ENCODE measurements at regions not wholly inside any gene's neighbourhood (a gene's known extent, or its start where the extent isn't known, plus 50 kb on each side); places are given as distances from the start of the nearest gene placed in this dataset.

DNA sequence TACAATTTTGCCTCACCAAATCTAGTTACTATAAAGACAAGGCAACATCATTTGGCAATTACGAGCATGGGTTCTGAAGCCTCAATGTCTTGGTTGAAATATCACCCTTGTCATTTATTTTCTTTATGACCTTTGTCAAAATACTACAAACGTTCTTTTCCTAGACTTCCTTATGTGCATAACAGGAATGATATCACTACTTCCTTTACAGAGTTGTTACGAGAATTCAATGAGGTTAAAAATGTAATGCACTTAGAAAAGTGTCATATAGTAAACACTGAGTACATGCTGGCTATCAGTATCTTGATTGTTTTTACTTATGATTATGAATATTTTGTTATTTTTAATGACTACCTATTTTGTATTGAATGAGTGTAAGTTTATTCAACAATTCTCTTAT lies 640.9 kb upstream of the CCNG1 start:
- Histone ChIP-seq H3K4me2 (no peak overlapping the region), H3K4me1 (ENCODE audit: insufficient read depth) (no peaks in the 10 kb centered on the region), H3K27ac (no peak overlapping the region), H3K27me3 (no peaks in the 10 kb centered on the region), H4K20me1 (ENCODE audit: insufficient read depth, poor library complexity, severe bottlenecking) (no peaks in the 10 kb centered on the region), H3K79me2 (no peaks in the 10 kb centered on the region), H3K36me3 (replicated peaks; ENCODE audit: insufficient read depth, low read depth) (no peaks in the 10 kb centered on the region), H3K9me3 (ENCODE audit: low read depth) (no peaks in the 10 kb centered on the region), H2AFZ (no peak overlapping the region), H3K9me2 (replicated peaks; ENCODE audit: insufficient read depth) (no peaks in the 10 kb centered on the region), H3K4me3 (no peak overlapping the region)
- TF ChIP-seq CTCF (IDR thresholded peaks at IDR 0.05; ENCODE audit: poor library complexity): no peak
- TF ChIP-seq EZH2 (IDR thresholded peaks at IDR 0.05; ENCODE audit: borderline replicate concordance): no peak
- TF ChIP-seq EZH2phosphoT487 (IDR thresholded peaks at IDR 0.05; ENCODE audit: low read depth, severe bottlenecking, unreplicated experiment): no peak
- no peak for DNase-seq (ENCODE audit: low spot score)
- WGBS (ENCODE audit: low lambda C conversion rate, missing lambda C conversion rate): 67% methylated on average over 3 of the region's 3 CpGs

GRCh38 chr5:162800301-162800700 lies 637.1 kb upstream of the CCNG1 start:
- no peak for TF ChIP-seq EZH2 (IDR thresholded peaks at IDR 0.05; ENCODE audit: borderline replicate concordance)
- no peak for TF ChIP-seq EZH2phosphoT487 (IDR thresholded peaks at IDR 0.05; ENCODE audit: low read depth, severe bottlenecking, unreplicated experiment)
- no peak for TF ChIP-seq CTCF (IDR thresholded peaks at IDR 0.05; ENCODE audit: poor library complexity)
- 78% methylated on average over 1 of the region's 1 CpG for WGBS (ENCODE audit: low lambda C conversion rate, missing lambda C conversion rate)
- Histone ChIP-seq H3K27me3 (no peaks in the 10 kb centered on the region), H3K27ac (no peak overlapping the region), H3K79me2 (no peaks in the 10 kb centered on the region), H3K9me3 (ENCODE audit: low read depth) (no peaks in the 10 kb centered on the region), H3K9me2 (replicated peaks; ENCODE audit: insufficient read depth) (no peaks in the 10 kb centered on the region), H3K4me2 (no peak overlapping the region), H2AFZ (no peak overlapping the region), H3K36me3 (replicated peaks; ENCODE audit: insufficient read depth, low read depth) (no peaks in the 10 kb centered on the region), H3K4me1 (ENCODE audit: insufficient read depth) (no peaks in the 10 kb centered on the region), H3K4me3 (no peak overlapping the region), H4K20me1 (ENCODE audit: insufficient read depth, poor library complexity, severe bottlenecking) (no peaks in the 10 kb centered on the region)
- no peak for DNase-seq (ENCODE audit: low spot score)

DNA sequence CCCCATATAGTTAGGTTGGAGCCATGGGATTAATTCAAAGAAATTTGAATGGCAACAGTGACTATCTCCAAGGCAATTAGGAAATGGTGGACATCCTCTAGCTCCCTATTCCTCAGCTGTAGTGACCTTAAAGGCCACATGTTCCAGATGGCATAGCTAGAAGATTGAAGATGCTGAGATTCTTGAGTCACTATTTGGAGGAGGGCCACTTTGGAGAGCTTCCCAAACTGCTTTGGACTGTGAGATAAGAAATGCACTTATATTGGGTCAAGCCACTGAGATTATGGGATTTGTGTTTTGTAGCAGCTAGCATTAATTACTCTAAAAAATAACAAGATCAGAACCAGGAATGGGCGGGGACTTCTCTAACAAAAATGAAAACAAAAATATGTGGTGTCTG lies 636.2 kb upstream of the CCNG1 start:
- Histone ChIP-seq H3K27me3 (no peaks in the 10 kb centered on the region), H3K27ac (no peak overlapping the region), H3K36me3 (replicated peaks; ENCODE audit: insufficient read depth, low read depth) (no peaks in the 10 kb centered on the region), H3K9me3 (ENCODE audit: low read depth) (no peaks in the 10 kb centered on the region), H3K4me2 (no peak overlapping the region), H3K79me2 (no peaks in the 10 kb centered on the region), H3K4me1 (ENCODE audit: insufficient read depth) (no peaks in the 10 kb centered on the region), H2AFZ (no peak overlapping the region), H3K4me3 (no peak overlapping the region), H3K9me2 (replicated peaks; ENCODE audit: insufficient read depth) (no peaks in the 10 kb centered on the region), H4K20me1 (ENCODE audit: insufficient read depth, poor library complexity, severe bottlenecking) (no peaks in the 10 kb centered on the region)
- 68% methylated on average over 1 of the region's 1 CpG for WGBS (ENCODE audit: low lambda C conversion rate, missing lambda C conversion rate)
- TF ChIP-seq CTCF (IDR thresholded peaks at IDR 0.05; ENCODE audit: poor library complexity): no peak
- TF ChIP-seq EZH2phosphoT487 (IDR thresholded peaks at IDR 0.05; ENCODE audit: low read depth, severe bottlenecking, unreplicated experiment): no peak
- no peak for TF ChIP-seq EZH2 (IDR thresholded peaks at IDR 0.05; ENCODE audit: borderline replicate concordance)
- no peak for DNase-seq (ENCODE audit: low spot score)

- H3K27me3 ChIP-seq: no peaks in the 10 kb centered on the region
- H2AFZ ChIP-seq: no peak overlapping the region
- H3K9me3 ChIP-seq (ENCODE audit: low read depth): no peaks in the 10 kb centered on the region
- DNase-seq (ENCODE audit: low spot score): no peak
- 67% methylated on average over 2 of the region's 2 CpGs for WGBS (ENCODE audit: low lambda C conversion rate, missing lambda C conversion rate)
- no peaks in the 10 kb centered on the region for H3K79me2 ChIP-seq
- H4K20me1 ChIP-seq (ENCODE audit: insufficient read depth, poor library complexity, severe bottlenecking): no peaks in the 10 kb centered on the region
- no peak overlapping the region for H3K27ac ChIP-seq
- H3K9me2 ChIP-seq (replicated peaks; ENCODE audit: insufficient read depth): no peaks in the 10 kb centered on the region
- H3K4me1 ChIP-seq (ENCODE audit: insufficient read depth): no peaks in the 10 kb centered on the region
- H3K4me2 ChIP-seq: no peak overlapping the region
- TF ChIP-seq CTCF (IDR thresholded peaks at IDR 0.05; ENCODE audit: poor library complexity): no peak
- TF ChIP-seq EZH2phosphoT487 (IDR thresholded peaks at IDR 0.05; ENCODE audit: low read depth, severe bottlenecking, unreplicated experiment): no peak
- TF ChIP-seq EZH2 (IDR thresholded peaks at IDR 0.05; ENCODE audit: borderline replicate concordance): no peak
- H3K36me3 ChIP-seq (replicated peaks; ENCODE audit: insufficient read depth, low read depth): no peaks in the 10 kb centered on the region
- H3K4me3 ChIP-seq: no peak overlapping the region
Measured at GRCh38 chr5:162806195-162806594, 631.2 kb upstream of the CCNG1 start.
